MG63 (cell line): ENCODE measurements at regions not wholly inside any gene's neighbourhood (a gene's known extent, or its start where the extent isn't known, plus 50 kb on each side); places are given as distances from the start of the nearest gene placed in this dataset.

Experiments
- DNase-seq: peaks from one replicate; pipeline ENCODE4 v3.0.0-alpha.2; 2020
- H3K27me3 ChIP-seq: fragments of 250-450 bp; sonication (Bioruptor Pico); 2 replicates; pipeline ENCODE4 v1.5.1; 2020; ENCODE audit warnings: mild to moderate bottlenecking, moderate library complexity
- H3K36me3 ChIP-seq: fragments of 250-450 bp; sonication (Bioruptor Pico); 2 replicates; pipeline ENCODE4 v1.5.1; 2020; ENCODE audit warnings: mild to moderate bottlenecking, moderate library complexity
- H3K4me3 ChIP-seq: fragments of 250-450 bp; sonication (Bioruptor Pico); 2 replicates; pipeline ENCODE4 v1.5.1; 2020; ENCODE audit warnings: mild to moderate bottlenecking, moderate library complexity
- H3K9me3 ChIP-seq: fragments of 250-450 bp; sonication (Bioruptor Pico); 2 replicates; pipeline ENCODE4 v1.5.1; 2020; ENCODE audit warnings: mild to moderate bottlenecking, moderate library complexity

- H3K4me3 ChIP-seq = no peak overlapping the region
- no peaks in the 10 kb centered on the region for H3K36me3 ChIP-seq
- no peak for DNase-seq
- H3K27me3 ChIP-seq = no peaks in the 10 kb centered on the region
- H3K9me3 ChIP-seq = no peaks in the 10 kb centered on the region
These were observed 62.3 kb upstream of the TMEM132C start for GRCh38 chr12:128204711-128205110.

- H3K27me3 ChIP-seq = no peaks in the 10 kb centered on the region
- DNase-seq = no peak
- H3K9me3 ChIP-seq = no peaks in the 10 kb centered on the region
- H3K4me3 ChIP-seq = no peak overlapping the region
- no peaks in the 10 kb centered on the region for H3K36me3 ChIP-seq
These were observed 61.8 kb upstream of the TMEM132C start for GRCh38 chr12:128205145-128205544.

- DNase-seq = no peak
- H3K27me3 ChIP-seq = no peaks in the 10 kb centered on the region
- H3K9me3 ChIP-seq = no peaks in the 10 kb centered on the region
- H3K36me3 ChIP-seq = no peaks in the 10 kb centered on the region
- H3K4me3 ChIP-seq = no peak overlapping the region
These were observed 61.2 kb upstream of the TMEM132C start for GRCh38 chr12:128205758-128206157.
